ENCODE measurements at regions not wholly inside any gene's neighbourhood (a gene's known extent, or its start where the extent isn't known, plus 50 kb on each side); places are given as distances from the start of the nearest gene placed in this dataset.
"Not testable (repeated sequence)": the region's sequence is repeated elsewhere in the genome, so short reads cannot be mapped to it uniquely, and the experiment has no call there.

GRCh38 chr17:20633268-20634059 is 53.9 kb downstream of the CDRT15L2 start:
- not testable (repeated sequence) for DNase-seq

- not testable (repeated sequence) for DNase-seq
Measured at GRCh38 chr17:20640147-20640546, 60.6 kb downstream of the CDRT15L2 start.

- DNase-seq, result not testable (repeated sequence)
Measured at GRCh38 chr17:20646661-20647272, 67.2 kb downstream of the CDRT15L2 start.

GRCh38 chr17:20649097-20649767 is 69.7 kb downstream of the CDRT15L2 start:
- DNase-seq, result not testable (repeated sequence)

- not testable (repeated sequence) for DNase-seq
Measured at GRCh38 chr17:20651022-20651421, 71.5 kb downstream of the CDRT15L2 start.

GRCh38 chr17:20651736-20652135 is 72.2 kb downstream of the CDRT15L2 start:
- DNase-seq, result not testable (repeated sequence)

GRCh38 chr17:20653391-20653790 is 73.9 kb downstream of the CDRT15L2 start:
- DNase-seq, result not testable (repeated sequence)

GRCh38 chr17:20654114-20654513 is 74.6 kb downstream of the CDRT15L2 start:
- not testable (repeated sequence) for DNase-seq

GRCh38 chr17:20654575-20654974 is 75.1 kb downstream of the CDRT15L2 start:
- DNase-seq, result not testable (repeated sequence)

GRCh38 chr17:20665103-20665955 is 85.8 kb downstream of the CDRT15L2 start:
- DNase-seq, result not testable (repeated sequence)

GRCh38 chr17:20666689-20667088 is 87.2 kb downstream of the CDRT15L2 start:
- DNase-seq, result not testable (repeated sequence)

GRCh38 chr17:20667712-20668111 is 88.2 kb downstream of the CDRT15L2 start:
- DNase-seq, result not testable (repeated sequence)

- DNase-seq, result not testable (repeated sequence)
Measured at GRCh38 chr17:20668316-20668715, 88.8 kb downstream of the CDRT15L2 start.

- not testable (repeated sequence) for DNase-seq
Measured at GRCh38 chr17:20668868-20669267, 89.3 kb downstream of the CDRT15L2 start.

- not testable (repeated sequence) for DNase-seq
Measured at GRCh38 chr17:20670506-20670905, 91.0 kb downstream of the CDRT15L2 start.

- DNase-seq, result not testable (repeated sequence)
Measured at GRCh38 chr17:20674374-20674773, 94.8 kb downstream of the CDRT15L2 start.

GRCh38 chr17:20675707-20676106 is 96.2 kb downstream of the CDRT15L2 start:
- not testable (repeated sequence) for DNase-seq

GRCh38 chr17:20676656-20677055 is 97.1 kb downstream of the CDRT15L2 start:
- DNase-seq, result not testable (repeated sequence)

GRCh38 chr17:20677469-20677868 is 97.9 kb downstream of the CDRT15L2 start:
- not testable (repeated sequence) for DNase-seq

- not testable (repeated sequence) for DNase-seq
Measured at GRCh38 chr17:20678424-20678823, 98.9 kb downstream of the CDRT15L2 start.

GRCh38 chr17:20681746-20682722 is 102.5 kb downstream of the CDRT15L2 start:
- DNase-seq, result not testable (repeated sequence)

All from NCI-H345 (cell line).